ENCODE measurements at regions not wholly inside any gene's neighbourhood (a gene's known extent, or its start where the extent isn't known, plus 50 kb on each side); places are given as distances from the start of the nearest gene placed in this dataset.

DNA sequence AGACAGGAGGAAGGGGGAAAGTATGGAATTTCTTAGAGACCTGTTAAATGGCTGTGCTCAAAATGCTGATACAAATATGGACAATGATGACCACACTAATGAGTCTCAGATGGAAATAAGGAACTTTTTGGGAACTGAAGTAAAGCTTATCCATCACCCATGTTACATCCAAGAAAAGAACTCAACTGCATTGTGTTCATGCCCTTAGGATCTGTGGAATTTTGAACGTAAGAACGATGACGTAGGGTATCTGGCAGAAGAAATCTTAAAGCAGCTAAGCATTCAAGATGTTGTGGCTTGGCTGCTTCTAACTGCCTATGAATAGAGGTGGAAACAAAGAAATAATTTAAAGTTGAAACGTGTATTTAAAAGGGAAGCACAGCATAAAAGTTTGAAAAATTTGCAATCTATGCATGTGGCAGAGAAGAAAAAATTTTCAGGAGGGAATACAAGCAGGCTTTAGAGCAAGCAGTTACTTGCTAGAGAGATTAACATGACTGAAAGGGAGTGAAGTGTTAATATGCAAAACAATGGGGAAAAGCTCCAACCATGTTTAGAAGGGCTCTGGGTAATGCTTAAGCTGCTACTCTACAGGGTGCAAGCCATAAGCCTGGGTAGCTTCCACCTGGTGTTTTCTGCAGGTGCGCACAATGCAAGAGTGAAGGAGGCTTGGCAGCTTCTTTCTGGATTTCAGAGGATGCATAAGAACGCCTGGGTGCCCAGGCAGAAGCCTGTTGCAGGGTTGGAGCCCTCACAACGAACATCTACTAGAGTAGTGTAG lies 499.7 kb upstream of the SEMA3D start:
- TF ChIP-seq CTCF (IDR thresholded peaks at IDR 0.05) (no peak), POLR2A (IDR thresholded peaks at IDR 0.05) (no peak)

Measured in esophagus squamous epithelium (tissue), 4 donors.